K562 (cell line): ENCODE measurements at regions not wholly inside any gene's neighbourhood (a gene's known extent, or its start where the extent isn't known, plus 50 kb on each side); places are given as distances from the start of the nearest gene placed in this dataset.

Experiments
- ATAC-seq: fragments of 200-7000 bp; cut with Tn5 transposase; 3 replicates; pipeline ENCODE4 v1.9.1; 2020; ENCODE audit warnings: moderate library complexity
- BruUV-seq: library from RNA; stranded (reverse); fragments of 400-500 nt; replicated peaks from 2 replicates; lab custom pipeline; 2021; lab: Mats Ljungman, UMichigan
- CTCF ChIA-PET: fragments of 300-600 bp; formaldehyde crosslinking; extraction: SDS; loops from one replicate; lab custom pipeline; 2021; ENCODE audit warnings: low intra/inter-chr PET ratio; lab: Yijun Ruan, JAX
- POLR2A ChIA-PET: fragments of 300-600, 350-650 bp; sonication (Branson Sonifier 250); formaldehyde crosslinking; extraction: SDS; loops from one replicate; lab custom pipeline; 2021; ENCODE audit warnings: antibody characterized with exemption, inconsistent platforms; lab: Yijun Ruan, JAX
- DNase-seq, 4 experiments: peaks; one replicate each; pipeline versions ENCODE4 v3.0.0 to v3.0.0-alpha.2; 2011 to 2018; ENCODE audit warnings: low spot score in 3 of 4, mixed read lengths in 3 of 4; ENCODE audit errors: extremely low read depth in 1 of 4
- FAIRE-seq: peaks from 2 replicates; lab custom pipeline; 2011; peaks lifted over from hg19 to GRCh38; lab: Jason Lieb, UNC
- H2AFZ ChIP-seq: 2 replicates; pipeline ENCODE4 v1.6.0; 2011; ENCODE audit warnings: low read depth, low read length, control low read depth, inconsistent platforms
- H3K27ac ChIP-seq: fragments of 200-600 bp; 3 replicates; pipeline ENCODE4 v1.8.0; 2011; ENCODE audit warnings: low read depth, mild to moderate bottlenecking, control low read depth, inconsistent platforms, low read length, moderate library complexity, mixed read lengths; ENCODE audit errors: extremely low read depth
- H3K27me3 ChIP-seq, 2 experiments: fragments of 300-600 bp in 1 of 2; 2 replicates in 1 of 2; 3 replicates in 1 of 2; pipeline versions ENCODE4 v1.6.0 to v1.8.0; 2011; ENCODE audit warnings: inconsistent platforms in 2 of 2, low read length in 2 of 2, mild to moderate bottlenecking in 1 of 2, mixed read lengths in 1 of 2, moderate library complexity in 1 of 2; ENCODE audit not compliant: control insufficient read depth in 2 of 2, insufficient read depth in 2 of 2
- H3K36me3 ChIP-seq: fragments of 300-600 bp; 3 replicates; pipeline ENCODE4 v1.8.0; 2011; ENCODE audit warnings: mild to moderate bottlenecking, low read length, inconsistent platforms; ENCODE audit not compliant: control insufficient read depth, insufficient read depth
- H3K4me1 ChIP-seq, 2 experiments: fragments of 200-600 bp in 1 of 2; replicated peaks in 1 of 2; 2 replicates in 1 of 2; 3 replicates in 1 of 2; pipeline versions ENCODE4 v1.5.1 to v1.8.0; 2011; ENCODE audit warnings: inconsistent platforms in 2 of 2, low read length in 2 of 2, mild to moderate bottlenecking in 1 of 2, mixed read lengths in 1 of 2, moderate library complexity in 1 of 2; ENCODE audit not compliant: control insufficient read depth in 2 of 2, insufficient read depth in 2 of 2
- H3K4me2 ChIP-seq: 2 replicates; pipeline ENCODE4 v1.6.1; 2011; ENCODE audit warnings: low read length, control low read depth, inconsistent platforms, mixed read lengths; ENCODE audit not compliant: insufficient read depth
- H3K4me3 ChIP-seq: fragments of 200-600 bp; sonication (generic), shearing (Covaris generic); 2 replicates; pipeline ENCODE4 v1.5.1; 2016; ENCODE audit warnings: control low read depth, inconsistent platforms
- H3K79me2 ChIP-seq: fragments of 200-600 bp; 3 replicates; pipeline ENCODE4 v1.8.0; 2011; ENCODE audit warnings: low read length, inconsistent platforms; ENCODE audit not compliant: control insufficient read depth, insufficient read depth
- H3K9ac ChIP-seq, 2 experiments: 2 replicates each; pipeline versions ENCODE4 v1.6.0 to v1.6.1; 2011; ENCODE audit warnings: low read depth in 2 of 2, low read length in 2 of 2, control low read depth in 1 of 2, inconsistent platforms in 1 of 2, mild to moderate bottlenecking in 1 of 2, mixed read lengths in 1 of 2; ENCODE audit not compliant: insufficient read depth in 1 of 2
- H3K9me1 ChIP-seq: one replicate; pipeline ENCODE4 v1.6.0; 2011; ENCODE audit warnings: inconsistent platforms, mild to moderate bottlenecking, low read length, moderate library complexity; ENCODE audit not compliant: control insufficient read depth, insufficient read depth
- H3K9me3 ChIP-seq: replicated peaks from 2 replicates; pipeline ENCODE4 v1.5.1; 2011; ENCODE audit warnings: low read depth, low read length, inconsistent platforms; ENCODE audit not compliant: control insufficient read depth, insufficient read depth
- H4K20me1 ChIP-seq: replicated peaks from 2 replicates; pipeline ENCODE4 v1.6.1; 2011; ENCODE audit warnings: low read length, inconsistent platforms, mixed read lengths; ENCODE audit not compliant: control insufficient read depth, insufficient read depth
- HEY1 ChIP-seq: fragments of 250-450 bp; sonication (Bioruptor Pico); IDR thresholded peaks from 2 replicates; pipeline ENCODE4 v1.5.0; 2020; ENCODE audit warnings: mild to moderate bottlenecking, moderate library complexity, borderline replicate concordance
- HLTF ChIP-seq: fragments of 450-650 bp; IDR thresholded peaks from 2 replicates; pipeline ENCODE4 v1.6.1; 2016
- HMBOX1 ChIP-seq: sonication (generic); IDR thresholded peaks from 2 replicates; pipeline ENCODE4 v1.6.1; 2016
- HNRNPL ChIP-seq: fragments of 200-400 bp; formaldehyde crosslinking; IDR thresholded peaks from 2 replicates; pipeline ENCODE4 v1.6.1; 2017; ENCODE audit warnings: low read depth, mild to moderate bottlenecking, low read length
- HNRNPLL ChIP-seq: fragments of 200-400 bp; formaldehyde crosslinking; IDR thresholded peaks from 2 replicates; pipeline ENCODE4 v1.6.1; 2017; ENCODE audit warnings: low read length, low read depth, mild to moderate bottlenecking; ENCODE audit not compliant: poor library complexity, severe bottlenecking
- MECOM ChIP-seq: fragments of 250-450 bp; sonication (Bioruptor Pico); IDR thresholded peaks from 2 replicates; pipeline ENCODE4 v1.8.0; 2022; ENCODE audit warnings: inconsistent platforms
- MEF2D ChIP-seq: conservative IDR thresholded peaks from 2 replicates; pipeline ENCODE4 v1.6.1; 2016; ENCODE audit warnings: low read depth, missing genetic modification characterization, missing compliant biosample characterization
- NKRF ChIP-seq: fragments of 450-650 bp; IDR thresholded peaks from 2 replicates; pipeline ENCODE4 v1.6.1; 2016; ENCODE audit warnings: borderline replicate concordance
- SREBF2 ChIP-seq: sonication (generic); formaldehyde crosslinking; IDR thresholded peaks from 2 replicates; pipeline ENCODE4 v1.4.0; 2020; ENCODE audit warnings: mild to moderate bottlenecking, missing genetic modification reagents
- ZBTB9 ChIP-seq: fragments of 450-650 bp; formaldehyde crosslinking; IDR thresholded peaks from 2 replicates; pipeline ENCODE4 v1.4.0; 2020; ENCODE audit warnings: mild to moderate bottlenecking, moderate library complexity
- ZC3H11A ChIP-seq: IDR thresholded peaks from 2 replicates; pipeline ENCODE4 v1.6.1; 2012; ENCODE audit warnings: low read depth, low read length, improper control_type of control experiment
- ZFP1 ChIP-seq: fragments of 450-650 bp; formaldehyde crosslinking; IDR thresholded peaks from 2 replicates; pipeline ENCODE4 v1.4.0; 2020; ENCODE audit warnings: mild to moderate bottlenecking, mixed read lengths
- ZKSCAN1 ChIP-seq: fragments of 150-350 bp; IDR thresholded peaks from 2 replicates; pipeline ENCODE4 v1.6.1; 2016; ENCODE audit warnings: low read depth, low read length
- ZNF561 ChIP-seq: fragments of 450-650 bp; formaldehyde crosslinking; conservative IDR thresholded peaks from 2 replicates; pipeline ENCODE4 v1.4.0; 2020; ENCODE audit warnings: mild to moderate bottlenecking, moderate library complexity
- ZNF644 ChIP-seq: fragments of 200-800 bp; sonication (Bioruptor generic); IDR thresholded peaks from 2 replicates; pipeline ENCODE4 v1.6.1; 2016; ENCODE audit warnings: low read depth, missing genetic modification characterization, missing compliant biosample characterization
- WGBS: fragments of 100-300 bp; shearing (Covaris generic); methylation state at CpG from one replicate; pipeline ENCODE4 v1.1.6; 2016; ENCODE audit warnings: low coverage, mixed read lengths; ENCODE audit not compliant: insufficient coverage; ENCODE audit errors: missing lambda C conversion rate; 5-methylcytosine and 5-hydroxymethylcytosine counted together
- in situ Hi-C: fragments of 300-500 bp; cut with MboI; formaldehyde crosslinking; loops from 4 replicates; pipeline ENCODE4 v1.15.0; 2018; ENCODE audit warnings: inconsistent platforms, mixed read lengths
- intact Hi-C: fragments of 100-400 bp; cut with micrococcal nuclease; formaldehyde crosslinking; loops from 2 replicates; pipeline ENCODE4 v1.14.2; 2022

GRCh38 chr20:39547546-39548408, 585.6 kb downstream of the DHX35 start (continued):
- TF ChIP-seq NKRF: no peak
- no peak for TF ChIP-seq MECOM (CRISPR knock-in tag)

- no peaks in the 10 kb centered on the region for H3K4me1 ChIP-seq
- no peak overlapping the region for H3K4me3 ChIP-seq
- in situ Hi-C loops (no loop called here), intact Hi-C loops (no loop called here)
- BruUV-seq: no TSS peak
- H2AFZ ChIP-seq: no peak overlapping the region
- no peak overlapping the region for H3K9ac ChIP-seq
- H3K9me3 ChIP-seq: no peaks in the 10 kb centered on the region
- DNase-seq (no peak), ATAC-seq (no peak), FAIRE-seq (no peak)
- no peaks in the 10 kb centered on the region for H4K20me1 ChIP-seq
- no peak overlapping the region for H3K4me2 ChIP-seq
- WGBS: 0% methylated on average over 2 of the region's 2 CpGs
- H3K27ac ChIP-seq: no peak overlapping the region
- H3K79me2 ChIP-seq: no peaks in the 10 kb centered on the region
- H3K9me1 ChIP-seq: no peaks in the 10 kb centered on the region
- ChIA-PET CTCF (no interaction called here), POLR2A (no interaction called here)
- no peaks in the 10 kb centered on the region for H3K36me3 ChIP-seq
- no peaks in the 10 kb centered on the region for H3K27me3 ChIP-seq
- no peak for TF ChIP-seq ZNF561 (CRISPR knock-in tag)
- TF ChIP-seq HNRNPL: no peak
- no peak for TF ChIP-seq SREBF2 (CRISPR knock-in tag)
- TF ChIP-seq MEF2D (tag): no peak
- TF ChIP-seq HMBOX1: no peak
- no peak for TF ChIP-seq ZKSCAN1
- TF ChIP-seq HEY1 (CRISPR knock-in tag): no peak
- TF ChIP-seq ZBTB9 (CRISPR knock-in tag): no peak
- TF ChIP-seq HNRNPLL: no peak
- no peak for TF ChIP-seq HLTF
- no peak for TF ChIP-seq ZNF644
- no peak for TF ChIP-seq ZC3H11A
- TF ChIP-seq ZFP1 (CRISPR knock-in tag): no peak
Measured at GRCh38 chr20:39541136-39541803, 579.1 kb downstream of the DHX35 start.
